ENCODE measurements at regions not wholly inside any gene's neighbourhood (a gene's known extent, or its start where the extent isn't known, plus 50 kb on each side); places are given as distances from the start of the nearest gene placed in this dataset.

DNA sequence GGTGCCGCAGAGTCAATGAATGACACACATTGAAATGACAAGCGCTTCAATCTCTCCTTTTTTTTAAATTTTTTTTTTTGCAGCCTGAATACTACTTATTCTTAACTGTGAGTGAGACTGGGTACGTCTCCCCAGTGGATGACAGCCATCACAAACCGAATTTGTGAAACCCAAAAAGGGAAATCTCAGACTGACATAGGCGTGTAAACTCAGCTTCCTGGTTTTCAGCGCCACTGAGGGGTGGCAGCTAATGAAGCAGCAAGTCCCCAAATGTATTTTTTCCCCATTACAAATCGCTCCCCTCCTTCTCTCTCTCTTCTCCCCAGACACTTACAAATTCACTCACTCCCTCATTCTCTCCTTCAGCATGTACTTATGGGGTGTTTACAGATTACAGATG lies 196.0 kb downstream of the MAF start:
- Histone ChIP-seq H2BK15ac (ENCODE audit: low read depth, low read length) (no peak overlapping the region), H3K4me2 (ENCODE audit: low read depth, low read length) (no peak overlapping the region), H3K18ac (ENCODE audit: low read depth, low read length) (no peak overlapping the region), H2BK120ac (ENCODE audit: low read depth, low read length) (no peak overlapping the region), H3K4me1 (ENCODE audit: control insufficient read depth, insufficient read depth, low read length) (no peaks in the 10 kb centered on the region), H4K20me1 (ENCODE audit: insufficient read depth, low read length) (no peaks in the 10 kb centered on the region), H4K5ac (ENCODE audit: low read depth, low read length) (no peak overlapping the region), H3K79me1 (ENCODE audit: low read depth in 1 of 2, low read length in 2 of 2) (no peaks in the 10 kb centered on the region), H3K9me3 (ENCODE audit: control insufficient read depth, insufficient read depth, low read length) (peaks cover 31% of the 10 kb centered on the region), H3K4ac (ENCODE audit: low read depth, low read length) (no peak overlapping the region), H2AK9ac (replicated peaks; ENCODE audit: low read depth, low read length, poor library complexity) (no peak overlapping the region), H4K91ac (ENCODE audit: insufficient read depth, low read depth, low read length) (no peak overlapping the region), H3K27me3 (ENCODE audit: control insufficient read depth, insufficient read depth, low read length) (no peaks in the 10 kb centered on the region), H2AK5ac (ENCODE audit: low read depth, low read length) (no peak overlapping the region), H3K14ac (replicated peaks; ENCODE audit: low read depth, low read length) (no peak overlapping the region), H3K56ac (ENCODE audit: extremely low read depth, insufficient read depth, low read length) (no peak overlapping the region), H3K23ac (ENCODE audit: low read depth, low read length) (no peak overlapping the region), H3K27ac (ENCODE audit: insufficient read depth, low read length) (no peak overlapping the region), H2BK20ac (ENCODE audit: low read depth, low read length) (no peak overlapping the region), H3K9ac (ENCODE audit: low read depth, low read length) (no peak overlapping the region), H3K36me3 (ENCODE audit: control insufficient read depth, insufficient read depth, low read length) (no peaks in the 10 kb centered on the region), H2AFZ (replicated peaks; ENCODE audit: low read length, poor library complexity) (no peak overlapping the region), H3K4me3 (ENCODE audit: insufficient read depth, low read depth, low read length) (no peak overlapping the region), H3K9me1 (ENCODE audit: insufficient read depth, low read length) (no peaks in the 10 kb centered on the region), H4K8ac (ENCODE audit: low read depth in 2 of 2, low read length in 2 of 2) (no peak overlapping the region), H2BK5ac (ENCODE audit: low read depth, low read length, poor library complexity, severe bottlenecking) (no peak overlapping the region)
- DNase-seq, result no peak
- TF ChIP-seq SMC3 (IDR thresholded peaks at IDR 0.05; ENCODE audit: low read depth, low read length) (no peak), FOS (IDR thresholded peaks at IDR 0.05; ENCODE audit: low read depth, low read length) (no peak), RCOR1 (IDR thresholded peaks at IDR 0.05; ENCODE audit: insufficient replicate concordance, low read length) (no peak)
- TF ChIP-seq, protein P1, sequence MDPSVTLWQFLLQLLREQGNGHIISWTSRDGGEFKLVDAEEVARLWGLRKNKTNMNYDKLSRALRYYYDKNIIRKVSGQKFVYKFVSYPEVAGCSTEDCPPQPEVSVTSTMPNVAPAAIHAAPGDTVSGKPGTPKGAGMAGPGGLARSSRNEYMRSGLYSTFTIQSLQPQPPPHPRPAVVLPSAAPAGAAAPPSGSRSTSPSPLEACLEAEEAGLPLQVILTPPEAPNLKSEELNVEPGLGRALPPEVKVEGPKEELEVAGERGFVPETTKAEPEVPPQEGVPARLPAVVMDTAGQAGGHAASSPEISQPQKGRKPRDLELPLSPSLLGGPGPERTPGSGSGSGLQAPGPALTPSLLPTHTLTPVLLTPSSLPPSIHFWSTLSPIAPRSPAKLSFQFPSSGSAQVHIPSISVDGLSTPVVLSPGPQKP (IDR thresholded peaks at IDR 0.05; ENCODE audit: borderline replicate concordance, low read depth, low read length), result no peak
- intact Hi-C loops (cut with micrococcal nuclease) (no loop called here), in situ Hi-C loops (cut with MboI; ENCODE audit: low sequenced_read_pairs) (no loop called here), dilution Hi-C loops (cut with HindIII; ENCODE audit: low sequenced_read_pairs, unreplicated experiment) (no loop called here)
- ChIA-PET CTCF (no interaction called here), POLR2A (ENCODE audit: unreplicated experiment) (no interaction called here)
- no peak for ATAC-seq (ENCODE audit: low read depth)
- BruUV-seq (replicated peaks), result no TSS peak
- 60% methylated on average over 2 of the region's 7 CpGs; no CpG with 5 or more reads in 1 of the 2 experiments for WGBS, 2 experiments (ENCODE audit: extremely low coverage in 2 of 2, insufficient read length in 1 of 2)
